DND-41 (cell line): ENCODE measurements at regions not wholly inside any gene's neighbourhood (a gene's known extent, or its start where the extent isn't known, plus 50 kb on each side); places are given as distances from the start of the nearest gene placed in this dataset.

ENCODE experiments used
- CTCF ChIP-seq: IDR thresholded peaks from 2 replicates; pipeline ENCODE4 v1.5.1; 2012; ENCODE audit warnings: borderline replicate concordance, low read length, moderate library complexity, mild to moderate bottlenecking; ENCODE audit not compliant: poor library complexity, severe bottlenecking; ENCODE audit errors: extremely low read depth
- EZH2 ChIP-seq: IDR thresholded peaks from 3 replicates; pipeline ENCODE4 v1.6.1; 2012; ENCODE audit warnings: borderline replicate concordance, low read depth, mild to moderate bottlenecking, moderate library complexity, low read length, inconsistent platforms; ENCODE audit not compliant: severe bottlenecking

GRCh38 chr16:11478431-11479119, 108.1 kb downstream of the LITAF start:
- TF ChIP-seq EZH2 = no peak
- TF ChIP-seq CTCF = no peak
